H1 (cell line): ENCODE measurements at regions not wholly inside any gene's neighbourhood (a gene's known extent, or its start where the extent isn't known, plus 50 kb on each side); places are given as distances from the start of the nearest gene placed in this dataset.

Experiments
- GTF2F1 ChIP-seq: IDR thresholded peaks from 2 replicates; pipeline ENCODE4 v1.6.1; 2012; ENCODE audit warnings: low read depth, low read length, improper control_type of control experiment, borderline replicate concordance
- RAD21 ChIP-seq, 2 experiments: IDR thresholded peaks in 1 of 2; conservative IDR thresholded peaks in 1 of 2; 2 replicates each; pipeline ENCODE4 v1.6.1; 2011; ENCODE audit warnings: low read depth in 2 of 2, low read length in 2 of 2, improper control_type of control experiment in 1 of 2, inconsistent platforms in 1 of 2, mild to moderate bottlenecking in 1 of 2, moderate library complexity in 1 of 2
- TF ChIP-seq, protein P1 (sequence below): IDR thresholded peaks from 2 replicates; pipeline ENCODE4 v1.6.1; 2012; ENCODE audit warnings: inconsistent platforms

GRCh38 chr3:102170545-102170944, 264.3 kb upstream of the ZPLD1 start (continued):
- no peak for TF ChIP-seq RAD21 (IDR thresholded peaks at IDR 0.05 in 1 of 2, conservative IDR thresholded peaks at IDR 0.05 in 1 of 2; ENCODE audit: low read depth in 2 of 2, low read length in 2 of 2)
- no peak for TF ChIP-seq GTF2F1
- TF ChIP-seq, protein P1, sequence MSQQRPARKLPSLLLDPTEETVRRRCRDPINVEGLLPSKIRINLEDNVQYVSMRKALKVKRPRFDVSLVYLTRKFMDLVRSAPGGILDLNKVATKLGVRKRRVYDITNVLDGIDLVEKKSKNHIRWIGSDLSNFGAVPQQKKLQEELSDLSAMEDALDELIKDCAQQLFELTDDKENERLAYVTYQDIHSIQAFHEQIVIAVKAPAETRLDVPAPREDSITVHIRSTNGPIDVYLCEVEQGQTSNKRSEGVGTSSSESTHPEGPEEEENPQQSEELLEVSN: no peak
- TF ChIP-seq, all 59 proteins: peak for 0
